ENCODE measurements at regions not wholly inside any gene's neighbourhood (a gene's known extent, or its start where the extent isn't known, plus 50 kb on each side); places are given as distances from the start of the nearest gene placed in this dataset.

- TF ChIP-seq CTCF (conservative IDR thresholded peaks at IDR 0.05): no peak
- TF ChIP-seq EZH2 (IDR thresholded peaks at IDR 0.05; ENCODE audit: low read depth): no peak
Observed at GRCh38 chr4:28475381-28475780, 1614.7 kb downstream of the STIM2 start.
